ENCODE measurements at regions not wholly inside any gene's neighbourhood (a gene's known extent, or its start where the extent isn't known, plus 50 kb on each side); places are given as distances from the start of the nearest gene placed in this dataset.

DNA sequence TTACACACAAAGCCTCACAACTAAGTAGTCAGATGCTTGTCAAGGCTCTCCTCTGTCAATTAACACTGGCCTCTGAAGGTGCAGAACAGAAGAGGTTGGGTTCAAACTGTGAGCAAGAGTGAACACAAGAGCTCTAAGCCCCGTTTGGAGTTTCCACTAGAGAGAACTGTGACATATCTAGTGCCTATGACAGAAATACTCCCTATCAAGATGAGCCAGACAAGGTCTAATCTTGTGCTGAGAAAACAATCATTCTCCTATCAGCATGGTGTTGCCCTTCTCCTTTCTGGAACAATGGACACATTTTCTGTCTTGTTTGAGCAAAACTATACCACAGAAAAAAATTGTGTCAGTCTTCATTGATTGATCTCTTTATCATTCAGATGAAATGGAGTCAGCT lies 62.4 kb upstream of the CCDC71L start:
- TF ChIP-seq POLR2AphosphoS5 (IDR thresholded peaks at IDR 0.05) = no peak
- no peak for TF ChIP-seq CTCF (IDR thresholded peaks at IDR 0.05)
- no peak for TF ChIP-seq POLR2A (IDR thresholded peaks at IDR 0.05)
- TF ChIP-seq EP300 (IDR thresholded peaks at IDR 0.05) = no peak
